ENCODE measurements at regions not wholly inside any gene's neighbourhood (a gene's known extent, or its start where the extent isn't known, plus 50 kb on each side); places are given as distances from the start of the nearest gene placed in this dataset.

GRCh38 chr4:180652533-180652932 lies 1590.7 kb upstream of the TENM3 start:
- TF ChIP-seq, protein P1, sequence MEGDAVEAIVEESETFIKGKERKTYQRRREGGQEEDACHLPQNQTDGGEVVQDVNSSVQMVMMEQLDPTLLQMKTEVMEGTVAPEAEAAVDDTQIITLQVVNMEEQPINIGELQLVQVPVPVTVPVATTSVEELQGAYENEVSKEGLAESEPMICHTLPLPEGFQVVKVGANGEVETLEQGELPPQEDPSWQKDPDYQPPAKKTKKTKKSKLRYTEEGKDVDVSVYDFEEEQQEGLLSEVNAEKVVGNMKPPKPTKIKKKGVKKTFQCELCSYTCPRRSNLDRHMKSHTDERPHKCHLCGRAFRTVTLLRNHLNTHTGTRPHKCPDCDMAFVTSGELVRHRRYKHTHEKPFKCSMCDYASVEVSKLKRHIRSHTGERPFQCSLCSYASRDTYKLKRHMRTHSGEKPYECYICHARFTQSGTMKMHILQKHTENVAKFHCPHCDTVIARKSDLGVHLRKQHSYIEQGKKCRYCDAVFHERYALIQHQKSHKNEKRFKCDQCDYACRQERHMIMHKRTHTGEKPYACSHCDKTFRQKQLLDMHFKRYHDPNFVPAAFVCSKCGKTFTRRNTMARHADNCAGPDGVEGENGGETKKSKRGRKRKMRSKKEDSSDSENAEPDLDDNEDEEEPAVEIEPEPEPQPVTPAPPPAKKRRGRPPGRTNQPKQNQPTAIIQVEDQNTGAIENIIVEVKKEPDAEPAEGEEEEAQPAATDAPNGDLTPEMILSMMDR (IDR thresholded peaks at IDR 0.05): no peak
- TF ChIP-seq POLR2A (IDR thresholded peaks at IDR 0.05): no peak
- Histone ChIP-seq H3K27ac (no peak overlapping the region), H3K4me1 (no peaks in the 10 kb centered on the region), H3K27me3 (no peaks in the 10 kb centered on the region), H3K9me3 (no peaks in the 10 kb centered on the region), H3K4me3 (no peak overlapping the region), H3K36me3 (ENCODE audit: low read depth, missing control alignments) (no peaks in the 10 kb centered on the region)
- WGBS, 2 donors: 80 to 90% methylated on average over 1 of the region's 1 CpG
- intact Hi-C loops (cut with DNase I; ENCODE audit: low total_unique reads): no loop called here
- DNase-seq: no peak

- Histone ChIP-seq H3K27ac (no peak overlapping the region), H3K27me3 (no peaks in the 10 kb centered on the region), H3K4me1 (no peaks in the 10 kb centered on the region), H3K36me3 (ENCODE audit: low read depth, missing control alignments) (no peaks in the 10 kb centered on the region), H3K4me3 (no peak overlapping the region), H3K9me3 (no peaks in the 10 kb centered on the region)
- no peak for DNase-seq
- 42 to 62% methylated on average over 3 of the region's 3 CpGs for WGBS, 2 donors
- TF ChIP-seq POLR2A (IDR thresholded peaks at IDR 0.05): no peak
- TF ChIP-seq, protein P1 (IDR thresholded peaks at IDR 0.05): no peak
- intact Hi-C loops (cut with DNase I; ENCODE audit: low total_unique reads): no loop called here
Observed at GRCh38 chr4:180655886-180656285, 1587.3 kb upstream of the TENM3 start.

- H3K4me1 ChIP-seq: no peaks in the 10 kb centered on the region
- WGBS, 2 donors: 92 to 95% methylated on average over 7 of the region's 7 CpGs
- intact Hi-C loops (cut with DNase I; ENCODE audit: low total_unique reads): no loop called here
- TF ChIP-seq, protein P1 (IDR thresholded peaks at IDR 0.05): no peak
- no peak for TF ChIP-seq POLR2A (IDR thresholded peaks at IDR 0.05)
- no peaks in the 10 kb centered on the region for H3K27me3 ChIP-seq
- no peak overlapping the region for H3K27ac ChIP-seq
- no peak for DNase-seq
- H3K36me3 ChIP-seq (ENCODE audit: low read depth, missing control alignments): no peaks in the 10 kb centered on the region
- H3K4me3 ChIP-seq: no peak overlapping the region
- no peaks in the 10 kb centered on the region for H3K9me3 ChIP-seq
Observed at GRCh38 chr4:180657881-180658280, 1585.3 kb upstream of the TENM3 start.

DNA sequence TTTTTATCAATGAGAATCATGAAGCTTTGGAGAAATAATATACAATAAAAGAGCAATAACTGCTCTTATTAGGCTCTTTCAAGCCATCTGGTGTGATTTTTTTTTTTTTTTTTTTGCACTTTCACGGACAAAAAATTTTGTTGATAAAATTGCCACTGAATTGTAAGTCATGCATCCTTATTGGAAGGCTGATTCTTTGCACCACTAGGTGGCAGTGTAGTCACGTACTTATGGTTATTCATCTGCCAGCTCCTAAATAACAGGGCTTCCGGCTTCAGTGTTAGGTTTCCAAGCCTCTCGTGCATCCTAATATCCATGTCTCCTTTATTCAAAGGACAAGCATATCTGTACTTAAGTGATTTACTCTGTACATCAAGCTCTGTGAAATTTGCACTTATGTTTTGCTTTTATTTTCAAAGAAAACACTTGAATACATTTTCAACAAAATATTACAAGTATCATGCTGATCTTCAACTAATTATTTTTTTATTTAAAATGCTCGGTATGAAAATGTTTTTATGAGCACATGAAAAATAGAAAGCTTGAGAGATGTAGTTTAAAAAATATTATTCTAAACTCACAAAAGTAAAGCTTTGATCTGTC lies 1578.3 kb upstream of the TENM3 start:
- Histone ChIP-seq H3K4me1 (no peaks in the 10 kb centered on the region), H3K9me3 (no peaks in the 10 kb centered on the region), H3K36me3 (ENCODE audit: low read depth, missing control alignments) (no peaks in the 10 kb centered on the region), H3K4me3 (no peak overlapping the region), H3K27ac (no peak overlapping the region), H3K27me3 (no peaks in the 10 kb centered on the region)
- WGBS, 2 donors: 6% methylated on average over 5 of the region's 5 CpGs
- intact Hi-C loops (cut with DNase I; ENCODE audit: low total_unique reads): no loop called here
- DNase-seq: peak; percentile 94
- TF ChIP-seq, protein P1 (IDR thresholded peaks at IDR 0.05): peak; percentile 35 to 83 (median 58)
- no peak for TF ChIP-seq POLR2A (IDR thresholded peaks at IDR 0.05)

DNA sequence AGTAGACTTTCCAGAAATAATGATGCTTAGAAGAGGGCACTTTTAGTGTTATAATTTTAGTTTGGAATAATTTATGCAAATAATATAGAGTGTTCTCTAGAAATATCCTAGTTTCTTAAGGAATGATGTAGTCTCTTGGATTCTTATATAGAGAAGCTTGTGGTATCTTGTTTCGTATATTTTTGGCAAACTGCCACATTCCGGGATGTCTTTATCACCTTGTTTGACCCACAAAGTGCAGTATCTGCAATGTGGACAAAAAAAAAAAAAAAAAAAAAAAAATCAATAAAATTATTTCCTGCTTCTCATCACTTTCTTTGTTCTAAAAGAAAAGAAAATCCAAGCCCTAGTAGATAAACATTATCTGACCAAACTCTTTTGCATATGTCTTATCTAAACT lies 1577.7 kb upstream of the TENM3 start:
- 9% methylated on average over 2 of the region's 2 CpGs for WGBS, 2 donors
- TF ChIP-seq POLR2A (IDR thresholded peaks at IDR 0.05): no peak
- TF ChIP-seq, protein P1 (IDR thresholded peaks at IDR 0.05): no peak

More for the DNA sequence above, 1577.7 kb upstream of the TENM3 start:
- H3K27ac ChIP-seq: no peak overlapping the region
- no peaks in the 10 kb centered on the region for H3K36me3 ChIP-seq (ENCODE audit: low read depth, missing control alignments)
- no peak overlapping the region for H3K4me3 ChIP-seq
- no peak for DNase-seq
- H3K27me3 ChIP-seq: no peaks in the 10 kb centered on the region
- intact Hi-C loops (cut with DNase I; ENCODE audit: low total_unique reads): no loop called here
- no peaks in the 10 kb centered on the region for H3K4me1 ChIP-seq
- H3K9me3 ChIP-seq: no peaks in the 10 kb centered on the region
